NCI-H2081 (cell line): ENCODE measurements at regions not wholly inside any gene's neighbourhood (a gene's known extent, or its start where the extent isn't known, plus 50 kb on each side); places are given as distances from the start of the nearest gene placed in this dataset.
A peak's percentile ranks its signal among the peaks of the same experiment; 100 is the strongest.
"Not testable (repeated sequence)": the region's sequence is repeated elsewhere in the genome, so short reads cannot be mapped to it uniquely, and the experiment has no call there.

ENCODE experiments used
- DNase-seq, 2 experiments: peaks; one replicate each; lab custom pipeline; 2025; lab: John Stamatoyannopoulos, UW

DNA sequence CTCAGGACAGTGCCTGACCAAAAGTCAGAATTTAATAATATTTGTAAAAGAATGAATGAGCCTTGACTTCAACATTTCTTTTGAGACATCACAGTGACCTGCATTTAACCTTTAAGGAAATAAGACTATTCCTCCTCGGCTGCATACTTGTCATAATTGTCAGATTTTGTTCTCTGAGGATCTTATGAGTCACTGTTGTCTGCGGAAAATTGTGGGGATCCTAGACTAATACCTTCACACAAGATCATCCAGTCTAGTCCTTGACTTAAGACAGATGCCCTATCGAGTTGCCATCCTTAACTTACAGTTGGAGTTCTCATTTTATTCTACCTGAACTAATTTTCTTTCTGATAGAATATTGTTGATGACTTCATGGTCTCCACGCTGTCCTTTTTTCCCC, 198.4 kb downstream of the DLEU7 start:
- no peak for DNase-seq

DNA sequence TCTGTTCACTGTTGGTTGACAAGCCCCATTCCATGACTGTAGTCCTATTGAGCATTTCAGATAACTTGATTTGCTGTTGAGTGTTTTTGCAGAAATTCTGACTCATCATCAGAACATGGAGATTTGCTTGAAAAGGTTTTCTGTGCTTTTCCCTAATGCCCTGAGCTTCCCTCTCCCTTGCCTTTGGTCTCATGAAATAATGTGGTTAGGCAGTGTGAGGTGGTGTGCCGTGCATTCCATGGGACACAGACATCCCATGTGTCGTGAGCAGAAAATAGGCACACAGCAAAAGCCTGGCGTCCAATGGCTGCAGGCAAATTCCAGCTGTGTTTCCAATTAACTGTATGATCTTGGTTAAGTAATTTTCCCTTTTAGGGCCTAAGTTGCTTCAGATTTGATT, 197.4 kb downstream of the DLEU7 start:
- no peak for DNase-seq

DNA sequence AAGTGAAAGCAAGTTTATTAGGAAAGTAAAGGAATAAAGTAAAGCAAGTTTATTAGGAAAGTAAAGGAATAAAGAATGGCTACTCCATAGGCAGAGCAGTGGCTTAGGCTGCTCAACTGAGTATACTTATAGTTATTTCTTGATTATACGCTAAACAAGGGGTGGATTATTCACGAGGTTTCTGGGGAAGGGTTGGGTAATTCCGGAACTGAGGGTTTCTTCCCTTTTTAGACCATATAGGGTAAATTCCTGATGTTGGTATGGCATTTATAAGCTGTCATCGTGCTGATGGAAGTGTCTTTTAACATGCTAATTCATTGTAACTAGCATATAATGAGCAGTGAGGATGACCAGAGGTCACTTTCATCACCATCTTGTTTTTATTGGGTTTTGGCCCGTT, 194.3 kb downstream of the DLEU7 start:
- DNase-seq, result no peak

DNA sequence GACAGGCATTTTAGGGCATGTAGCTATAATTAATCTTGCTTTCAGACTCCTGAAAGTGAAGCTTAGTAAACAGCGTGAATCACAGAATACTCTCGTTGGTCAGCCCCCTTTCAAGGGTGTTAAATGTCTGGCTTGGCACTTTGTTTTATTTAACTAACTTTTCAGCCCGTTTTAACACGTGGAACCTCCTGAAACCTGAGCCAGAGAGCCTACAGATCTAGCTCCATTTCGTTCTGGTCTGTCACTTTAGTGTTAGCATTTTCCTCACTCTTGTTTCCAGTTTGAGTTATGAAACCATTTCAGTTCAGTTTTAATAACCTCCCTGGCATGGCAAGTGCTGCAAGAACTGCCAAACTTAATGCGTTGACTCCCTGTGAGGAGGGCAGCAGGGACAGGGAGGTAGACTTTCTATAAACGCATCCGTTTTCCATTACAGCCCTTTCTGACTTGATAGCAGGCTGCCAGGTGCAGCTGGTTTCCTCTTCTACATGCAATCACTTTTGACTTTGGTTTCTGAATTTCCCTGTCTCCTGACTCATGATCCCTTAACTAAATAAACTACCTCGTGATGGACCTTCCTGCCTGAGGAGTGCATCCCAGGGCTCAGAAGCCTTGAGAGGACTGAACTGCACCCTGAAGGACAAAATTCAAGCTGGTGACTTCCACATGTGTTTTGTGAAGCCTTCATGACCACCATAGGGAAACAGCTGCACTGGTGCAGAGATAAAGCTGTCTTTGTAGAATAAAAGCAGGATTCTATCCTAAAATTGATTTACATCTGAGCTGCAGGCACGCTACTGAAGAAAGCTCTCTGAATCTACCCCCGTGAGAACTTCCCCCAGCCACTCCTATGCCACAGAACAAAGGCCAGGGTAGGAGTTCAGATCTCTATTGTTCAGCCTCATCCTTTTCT, 192.6 kb downstream of the DLEU7 start:
- peak in 1 of 2 experiments; percentile 33 for DNase-seq

DNA sequence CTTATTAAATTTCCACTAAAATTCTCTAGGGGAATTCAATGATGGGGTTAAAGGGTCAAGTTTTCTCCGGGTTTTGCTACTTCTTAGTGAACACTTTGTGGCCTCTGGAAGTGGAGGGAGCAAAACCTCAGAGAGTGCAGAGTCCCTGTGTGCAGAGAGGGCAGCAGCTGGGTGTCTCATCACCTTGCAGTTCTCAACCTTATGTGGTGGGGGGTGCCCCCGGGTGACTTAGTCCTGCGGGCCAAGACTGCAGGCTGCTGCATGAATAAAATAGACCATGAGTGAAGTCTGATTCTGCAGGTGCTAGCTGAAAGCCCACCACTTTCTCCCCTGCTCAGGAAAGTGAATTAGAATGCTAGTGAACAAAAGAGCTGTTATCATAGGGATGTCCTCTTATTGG, 191.6 kb downstream of the DLEU7 start:
- DNase-seq, result no peak

DNA sequence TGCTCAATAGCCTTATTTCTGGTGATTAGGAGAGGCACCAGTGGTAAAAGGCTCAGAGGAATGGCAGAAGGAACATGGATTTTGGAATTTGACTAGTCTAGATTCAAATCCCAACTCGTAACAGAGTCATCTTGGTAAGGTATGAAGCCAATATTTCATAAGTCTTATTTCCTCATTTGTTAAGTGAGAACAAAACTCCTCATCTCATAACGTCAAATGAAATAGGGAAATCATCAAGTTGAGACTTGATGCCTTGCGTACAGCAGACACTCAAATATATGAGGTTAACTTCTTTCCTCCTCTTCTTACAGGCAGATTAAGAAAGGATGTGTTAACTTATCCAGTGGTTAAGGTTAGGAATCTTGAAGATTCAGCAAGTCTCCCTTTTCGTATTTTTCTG, 189.2 kb downstream of the DLEU7 start:
- no peak for DNase-seq

DNA sequence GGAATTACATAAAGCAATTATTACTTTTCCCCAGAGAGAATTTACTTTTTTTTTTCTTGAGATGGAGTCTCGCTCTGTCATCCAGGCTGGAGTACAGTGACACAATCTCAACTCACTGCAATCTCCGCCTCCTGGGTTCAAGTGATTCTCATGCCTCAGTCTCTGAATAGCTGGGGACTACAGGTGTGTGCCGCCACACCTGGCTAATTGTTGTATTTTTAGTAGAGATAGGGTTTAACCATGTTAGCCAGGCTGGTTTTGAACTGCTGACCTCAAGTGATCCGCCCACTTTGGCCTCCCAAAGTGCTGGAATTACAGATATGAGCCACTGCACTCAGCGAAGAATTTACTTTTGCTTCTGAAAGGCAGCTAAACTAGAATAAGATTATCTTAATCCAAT, 181.6 kb downstream of the DLEU7 start:
- not testable (repeated sequence) for DNase-seq

DNA sequence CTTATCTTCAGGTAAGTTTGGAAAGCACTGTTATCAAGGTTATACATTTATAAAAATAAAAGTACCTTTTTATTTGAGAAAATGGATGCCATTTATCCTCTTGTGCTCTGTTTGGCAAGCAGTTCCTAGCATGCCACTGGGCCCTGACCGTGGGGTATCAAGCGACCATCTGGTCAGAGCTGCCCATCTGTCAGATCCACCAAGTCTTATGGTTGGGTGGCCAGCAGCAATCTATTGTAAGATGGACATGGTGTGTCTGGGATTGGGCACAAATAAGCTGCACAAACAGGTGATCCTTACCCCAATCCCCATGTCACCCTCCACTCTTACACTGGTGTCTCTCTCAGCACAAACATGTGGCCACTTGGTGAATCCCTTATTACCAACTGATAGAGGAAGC, 178.5 kb downstream of the DLEU7 start:
- no peak for DNase-seq

DNA sequence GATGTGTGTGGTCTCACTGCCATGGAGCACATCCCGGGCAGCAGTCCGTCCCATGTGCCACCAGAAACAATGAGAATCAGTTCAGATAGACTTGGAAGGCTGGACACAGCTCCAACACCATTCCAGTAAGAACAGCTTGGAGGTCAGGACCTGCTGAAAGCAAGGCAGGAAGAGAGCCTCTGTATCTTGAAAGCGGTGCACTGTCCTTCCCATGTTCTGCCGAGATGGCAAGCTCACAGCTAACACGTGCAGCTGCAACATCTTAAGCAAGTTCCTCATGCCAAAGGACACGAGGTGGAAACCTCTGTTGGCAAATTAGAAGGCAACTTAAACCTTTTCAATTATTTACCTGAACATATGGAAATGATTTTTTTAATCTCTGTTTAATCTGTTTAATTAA, 175.4 kb downstream of the DLEU7 start:
- DNase-seq, result no peak

DNA sequence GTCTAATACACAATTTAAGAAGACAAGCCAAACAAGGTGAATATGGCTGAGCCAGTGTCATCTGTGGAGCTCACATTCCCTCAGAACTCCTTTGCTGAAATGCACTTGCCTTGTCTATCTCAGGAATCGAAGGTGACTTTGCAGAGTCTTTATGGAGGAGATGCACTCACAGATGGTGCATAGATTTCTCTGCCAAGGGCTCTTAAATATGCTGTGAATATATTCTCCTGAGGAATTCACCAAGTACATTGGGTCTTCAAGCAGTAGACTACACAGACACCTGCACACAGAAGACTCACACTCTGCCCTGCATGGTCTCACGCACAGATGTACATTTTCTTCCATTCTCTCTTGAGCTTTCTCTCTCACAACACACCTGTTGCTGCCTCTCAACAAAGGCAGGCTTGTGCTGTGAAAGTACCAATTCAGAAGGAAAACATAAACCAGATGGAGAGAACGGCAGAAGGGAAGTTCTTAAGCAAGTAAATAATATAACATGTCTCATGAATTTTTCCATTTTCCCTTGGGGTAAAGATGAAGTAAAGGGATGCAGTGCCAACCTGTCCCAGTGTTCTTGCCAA, 174.7 kb downstream of the DLEU7 start:
- no peak for DNase-seq

DNA sequence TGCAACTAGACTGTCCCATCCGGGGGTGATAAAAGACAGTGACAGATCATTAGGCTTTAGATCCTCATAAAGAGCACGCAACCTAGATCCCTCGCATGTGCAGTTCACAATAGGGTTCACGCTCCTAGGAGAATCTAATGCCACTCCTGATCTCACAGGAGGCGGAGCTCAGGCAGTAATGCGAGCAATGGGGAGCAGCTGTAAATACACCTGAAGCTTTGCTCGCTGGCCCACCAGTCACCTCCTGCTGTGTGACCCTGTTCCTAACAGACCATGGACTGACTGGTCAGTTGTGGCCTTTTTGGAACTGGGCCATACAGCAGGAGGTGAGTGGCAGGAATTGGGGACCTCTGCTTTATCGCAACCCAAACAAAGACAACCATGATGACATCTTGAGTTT, 173.2 kb downstream of the DLEU7 start:
- DNase-seq, result no peak

DNA sequence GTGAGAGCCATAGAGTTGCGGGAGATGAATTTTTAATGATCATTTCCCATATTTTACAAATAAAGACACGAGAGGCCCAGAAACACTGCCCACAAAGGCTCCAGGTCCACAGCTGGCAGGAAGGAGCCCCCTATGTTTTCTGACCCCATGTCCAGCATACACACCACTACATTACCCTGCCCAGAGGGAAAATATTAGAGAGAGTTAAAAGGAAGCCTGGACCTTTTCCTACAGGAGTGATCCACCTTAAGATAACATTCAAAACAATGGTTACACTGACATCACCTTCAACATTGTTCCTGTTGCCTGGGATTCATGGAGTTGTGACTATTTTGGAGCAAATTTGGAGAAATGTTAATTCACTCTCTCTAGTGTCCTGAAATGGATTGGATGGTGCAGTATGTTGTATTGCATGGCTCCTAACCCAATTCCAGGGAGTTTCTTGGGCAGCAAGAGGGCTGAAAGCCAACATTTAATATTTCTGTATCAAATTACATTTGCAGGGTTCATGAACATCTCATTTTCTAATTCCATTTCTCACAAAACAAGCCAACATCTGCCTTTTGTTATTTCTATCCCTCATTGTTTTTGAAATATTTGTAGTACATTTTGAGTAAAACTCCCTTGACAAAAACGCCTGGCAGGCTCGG, 172.5 kb downstream of the DLEU7 start:
- DNase-seq, result no peak

DNA sequence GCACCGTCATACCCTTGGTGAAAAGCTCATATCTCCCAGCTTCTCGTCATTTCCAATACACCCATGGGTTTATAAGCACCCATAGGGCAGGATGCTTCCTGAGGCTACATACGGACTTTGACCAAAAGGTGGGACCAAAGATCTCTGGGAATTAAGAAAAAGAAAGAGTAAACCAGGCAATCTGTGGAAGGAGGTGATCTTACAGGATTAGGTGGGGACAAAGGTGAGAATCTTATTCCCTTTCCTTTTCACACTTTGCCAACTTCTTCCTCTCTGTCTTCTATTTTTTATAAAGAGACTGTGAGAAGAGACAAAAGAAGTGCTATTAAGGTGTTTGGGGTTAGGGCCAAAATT, 172.0 kb downstream of the DLEU7 start:
- no peak for DNase-seq

DNA sequence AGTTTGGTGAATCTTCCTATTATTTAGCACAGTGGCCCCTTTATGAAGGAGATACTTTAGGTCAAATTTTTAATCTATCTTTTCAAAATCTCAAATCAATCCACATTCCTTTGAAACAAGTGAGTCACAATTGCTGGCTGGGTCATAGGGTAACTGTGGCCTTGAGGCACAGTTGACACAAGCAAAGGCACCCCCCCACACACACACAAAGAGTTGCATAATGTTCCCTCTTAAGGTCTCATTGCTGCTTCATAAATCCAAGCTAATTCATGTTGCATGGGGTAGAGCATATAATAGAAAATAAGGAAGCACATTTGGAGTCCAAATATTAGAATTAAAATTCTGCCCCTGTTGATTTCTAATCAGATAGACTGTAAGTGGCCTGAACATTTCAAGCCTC, 171.5 kb downstream of the DLEU7 start:
- no peak for DNase-seq

DNA sequence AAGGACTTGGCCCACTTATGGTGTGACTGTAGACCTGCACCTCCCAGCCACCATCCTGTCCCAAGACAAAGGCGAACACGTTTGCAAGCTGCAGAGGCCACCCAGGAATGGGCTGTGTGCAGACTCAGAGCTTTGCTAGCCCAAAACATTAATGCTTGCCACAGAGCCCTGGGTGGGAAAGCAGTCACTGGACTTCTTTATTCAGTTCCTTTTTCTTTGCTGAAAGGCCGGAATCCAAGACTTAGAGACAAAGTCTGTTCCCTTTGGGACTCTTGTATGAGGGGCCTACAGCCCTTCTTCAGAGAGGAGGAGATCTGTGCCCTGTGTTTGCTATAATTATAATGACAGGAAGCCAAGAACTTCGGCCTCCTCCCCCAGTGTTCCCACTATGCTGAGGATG, 167.8 kb downstream of the DLEU7 start:
- DNase-seq, result no peak

DNA sequence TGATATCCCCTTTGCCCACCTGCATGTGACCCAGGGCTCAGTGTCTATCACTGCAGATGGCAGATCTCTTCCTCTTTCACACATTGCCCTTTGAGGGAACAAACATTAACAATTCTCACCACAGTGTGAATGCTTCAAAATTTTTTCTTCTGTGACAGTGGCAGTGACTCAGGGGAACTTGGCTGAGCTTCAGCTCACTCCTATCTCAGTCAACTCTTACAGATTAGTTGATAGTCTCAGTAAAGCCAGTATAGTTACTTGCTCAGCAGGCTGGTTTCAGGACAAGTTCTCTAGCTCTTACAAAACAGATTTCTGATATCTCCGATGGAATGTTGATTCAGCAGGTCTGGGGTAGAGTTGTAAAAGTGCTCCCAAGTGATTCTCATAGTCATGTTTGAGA, 166.9 kb downstream of the DLEU7 start:
- DNase-seq, result no peak

DNA sequence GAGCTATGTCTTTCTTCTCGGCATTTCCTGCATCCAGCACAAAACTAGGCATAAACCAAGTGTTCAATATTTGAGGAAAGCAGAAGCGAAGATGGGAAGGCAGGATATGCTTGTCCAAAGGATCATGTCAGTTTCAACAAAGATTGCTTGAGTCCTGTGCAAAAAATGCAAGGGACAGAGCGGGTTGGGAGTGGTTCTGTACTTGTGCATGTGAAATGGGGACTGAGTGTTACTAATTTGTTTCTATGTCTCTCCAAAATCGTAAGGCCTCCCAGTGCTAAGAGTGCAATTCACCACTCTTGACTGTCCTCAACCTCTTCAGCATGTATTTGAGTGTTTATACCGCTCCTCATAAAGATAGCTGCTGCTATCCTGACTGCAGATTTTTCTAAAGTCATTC, 166.2 kb downstream of the DLEU7 start:
- DNase-seq, result no peak

DNA sequence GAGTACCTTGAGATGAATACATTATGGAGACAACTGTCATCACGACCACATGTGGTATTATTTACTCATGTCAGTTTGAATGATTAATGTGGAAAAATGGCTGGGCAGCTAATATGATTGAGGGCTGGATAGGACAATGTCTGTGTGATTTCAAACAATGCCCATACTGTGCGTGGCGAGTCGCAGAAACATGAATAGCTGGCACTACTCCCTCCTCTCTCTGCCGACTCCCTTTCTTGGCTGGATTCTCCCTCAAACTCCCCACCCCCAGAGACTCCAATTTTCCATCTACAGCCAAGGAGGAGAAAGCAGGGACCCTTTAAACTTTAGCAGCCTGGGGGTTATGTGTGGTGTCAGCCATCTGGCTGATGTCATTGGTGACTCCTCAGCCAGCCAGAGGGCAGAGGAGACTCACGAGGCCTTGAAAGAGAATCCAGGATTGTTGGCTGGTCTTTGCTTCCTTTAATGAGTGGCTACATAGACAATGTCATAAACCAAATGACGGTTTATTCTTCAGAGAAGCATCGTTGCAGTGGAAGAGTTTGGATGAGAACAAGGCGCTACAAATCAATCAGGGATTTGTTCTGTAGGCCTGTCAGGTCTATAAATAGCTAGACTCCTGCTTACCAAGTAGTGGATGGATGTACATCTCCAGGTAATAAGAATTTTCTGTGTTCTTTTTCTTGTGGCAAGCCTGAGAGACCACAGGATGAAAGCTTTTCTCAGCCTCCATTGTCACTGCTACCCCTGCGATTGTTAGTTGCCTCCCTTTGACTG, 165.6 kb downstream of the DLEU7 start:
- DNase-seq, result no peak

DNA sequence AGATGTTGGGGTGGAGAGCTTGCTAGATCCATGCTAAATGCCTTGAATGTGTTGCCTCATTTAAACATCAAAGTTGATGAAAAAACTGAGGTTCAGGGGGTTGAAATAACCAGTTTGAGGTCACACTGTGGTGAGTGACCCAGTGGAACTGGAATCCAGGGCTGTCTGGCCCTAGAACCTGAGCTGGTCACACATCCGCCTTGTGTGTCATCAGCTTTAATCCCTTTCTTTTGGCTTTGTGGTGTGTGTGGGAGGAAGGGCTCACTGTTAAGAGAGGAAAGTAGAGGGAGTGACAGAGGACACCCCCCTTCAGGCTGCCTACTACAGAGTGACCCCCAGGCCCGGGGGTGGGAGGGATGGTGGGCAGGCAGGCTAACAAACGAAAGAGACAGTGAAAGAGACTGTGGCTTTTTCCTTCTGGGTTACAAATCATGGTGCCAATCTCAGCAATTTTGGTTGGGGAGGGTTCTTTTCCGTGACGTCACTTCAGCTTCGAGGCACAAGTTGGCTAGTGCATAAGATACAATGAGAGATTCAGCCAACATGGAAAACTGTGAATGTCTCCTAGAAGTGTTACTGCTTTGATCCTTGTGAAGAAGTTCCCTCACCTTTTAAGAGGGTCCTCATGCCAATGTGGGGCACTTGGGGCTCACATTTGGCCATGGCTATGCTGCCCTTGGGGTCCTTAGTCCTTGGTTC, 164.9 kb downstream of the DLEU7 start:
- no peak for DNase-seq

DNA sequence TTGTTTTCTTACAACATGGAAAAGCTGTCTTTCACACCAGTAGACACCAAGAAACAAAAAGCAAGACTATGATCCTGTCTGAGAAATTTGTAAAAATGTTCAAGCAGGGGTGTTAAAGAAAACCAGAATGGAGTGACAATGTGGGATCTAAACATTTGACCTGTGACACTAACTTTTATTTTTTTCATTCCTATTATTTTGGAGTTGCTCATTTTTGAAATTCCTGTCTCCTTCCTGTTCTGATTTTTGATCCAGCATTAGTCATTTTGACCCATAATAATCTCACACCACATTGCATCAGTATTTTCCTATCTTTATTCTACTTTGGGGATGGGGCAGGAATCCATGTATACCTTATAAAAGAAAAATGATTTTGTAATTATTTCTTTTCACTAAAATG, 164.2 kb downstream of the DLEU7 start:
- DNase-seq, result no peak

DNA sequence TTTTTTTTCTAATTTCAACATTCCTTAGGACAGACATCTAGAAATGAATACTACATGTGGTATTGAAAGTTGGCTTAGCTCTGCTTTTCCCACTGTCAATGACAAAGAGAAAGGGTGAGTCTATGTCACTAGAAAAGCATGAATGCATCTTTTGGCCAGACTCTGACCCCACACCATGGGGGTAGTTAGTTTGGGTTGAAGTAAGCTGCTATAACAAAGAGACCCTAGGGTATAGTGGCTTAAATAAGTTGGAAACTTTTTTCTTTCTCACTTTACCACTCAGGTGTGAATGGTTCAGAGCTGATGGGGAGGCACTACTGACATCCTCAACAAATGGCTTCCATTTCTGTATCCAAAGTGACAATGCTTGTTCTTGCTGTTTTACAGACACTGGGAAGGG, 161.5 kb downstream of the DLEU7 start:
- no peak for DNase-seq

DNA sequence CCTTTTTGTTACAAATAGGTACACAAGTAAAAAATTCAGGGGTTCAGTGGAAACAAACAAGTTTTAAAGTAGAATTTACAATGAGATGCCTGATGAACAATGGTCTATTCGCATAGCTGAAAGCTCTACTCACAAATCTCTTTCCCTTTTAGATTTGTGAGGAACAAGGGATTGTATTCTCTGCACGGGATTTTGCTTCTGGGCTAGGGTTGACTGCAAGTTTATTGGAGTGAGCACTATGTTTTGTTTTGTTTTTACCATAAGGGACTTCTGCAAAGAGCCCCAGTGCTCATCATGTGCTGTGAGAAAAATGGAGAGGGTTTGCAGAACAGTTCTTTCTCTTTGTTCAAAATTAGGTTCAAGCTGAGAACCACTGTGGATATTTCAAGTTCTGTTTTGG, 160.5 kb downstream of the DLEU7 start:
- no peak for DNase-seq
